IPS-NIHi11 (cell line): ENCODE measurements at regions not wholly inside any gene's neighbourhood (a gene's known extent, or its start where the extent isn't known, plus 50 kb on each side); places are given as distances from the start of the nearest gene placed in this dataset.

Experiments used
- DNase-seq: peaks from one replicate; pipeline ENCODE4 v3.0.0; 2012; ENCODE audit warnings: mixed read lengths, low spot score

GRCh38 chr4:13250263-13250662 lies 233.9 kb downstream of the RAB28 start:
- no peak for DNase-seq

- no peak for DNase-seq
Observed at GRCh38 chr4:13248621-13249298, 235.4 kb downstream of the RAB28 start.

- no peak for DNase-seq
Observed at GRCh38 chr4:13246107-13246506, 238.0 kb downstream of the RAB28 start.

- DNase-seq: no peak
Observed at GRCh38 chr4:13244444-13244843, 239.7 kb downstream of the RAB28 start.

GRCh38 chr4:13243152-13243551 lies 241.0 kb downstream of the RAB28 start:
- no peak for DNase-seq

GRCh38 chr4:13240066-13240465 lies 244.1 kb downstream of the RAB28 start:
- DNase-seq: no peak

- DNase-seq: no peak
Observed at GRCh38 chr4:13238936-13239335, 245.2 kb downstream of the RAB28 start.

GRCh38 chr4:13236485-13236884 lies 247.7 kb downstream of the RAB28 start:
- DNase-seq: no peak

- no peak for DNase-seq
Observed at GRCh38 chr4:13233755-13234154, 250.4 kb downstream of the RAB28 start.

- no peak for DNase-seq
Observed at GRCh38 chr4:13219971-13220370, 264.2 kb downstream of the RAB28 start.

GRCh38 chr4:13218326-13218958 lies 265.7 kb downstream of the RAB28 start:
- no peak for DNase-seq

- DNase-seq: no peak
Observed at GRCh38 chr4:13215560-13215959, 268.6 kb downstream of the RAB28 start.

GRCh38 chr4:13212936-13213335 lies 271.2 kb downstream of the RAB28 start:
- DNase-seq: no peak

GRCh38 chr4:13209600-13209999 lies 274.5 kb downstream of the RAB28 start:
- DNase-seq: no peak

- no peak for DNase-seq
Observed at GRCh38 chr4:13208558-13209193, 275.5 kb downstream of the RAB28 start.

GRCh38 chr4:13207226-13207625 lies 276.9 kb downstream of the RAB28 start:
- DNase-seq: peak; percentile 12

GRCh38 chr4:13203101-13203500 lies 281.0 kb downstream of the RAB28 start:
- no peak for DNase-seq

- DNase-seq: no peak
Observed at GRCh38 chr4:13202701-13203100, 281.4 kb downstream of the RAB28 start.

GRCh38 chr4:13201241-13201640 lies 282.9 kb downstream of the RAB28 start:
- DNase-seq: no peak

GRCh38 chr4:13196721-13197120 lies 287.4 kb downstream of the RAB28 start:
- no peak for DNase-seq

- DNase-seq: no peak
Observed at GRCh38 chr4:13193662-13194061, 290.5 kb downstream of the RAB28 start.

GRCh38 chr4:13190093-13190721 lies 293.9 kb downstream of the RAB28 start:
- DNase-seq: no peak

- DNase-seq: no peak
Observed at GRCh38 chr4:13184199-13184598, 299.9 kb downstream of the RAB28 start.
